MCF 10A (cell line): ENCODE measurements at regions not wholly inside any gene's neighbourhood (a gene's known extent, or its start where the extent isn't known, plus 50 kb on each side); places are given as distances from the start of the nearest gene placed in this dataset.
"Not testable (repeated sequence)": the region's sequence is repeated elsewhere in the genome, so short reads cannot be mapped to it uniquely, and the experiment has no call there.

ENCODE experiments used
- BruUV-seq: library from RNA; stranded (reverse); fragments of 400-500 nt; replicated peaks from 2 replicates; lab custom pipeline; 2021; lab: Mats Ljungman, UMichigan
- CTCF ChIA-PET: fragments of 300-600 bp; sonication (Branson Sonifier 250); formaldehyde crosslinking; extraction: SDS; loops from one replicate; lab custom pipeline; 2021; ENCODE audit warnings: antibody characterized with exemption, inconsistent platforms; lab: Yijun Ruan, JAX
- POLR2A ChIA-PET: fragments of 300-600, 350-650 bp; sonication (Branson Sonifier 250); formaldehyde crosslinking; extraction: SDS; loops from one replicate; lab custom pipeline; 2020; ENCODE audit warnings: antibody characterized with exemption, inconsistent platforms; lab: Yijun Ruan, JAX
- DNase-seq: peaks from one replicate; pipeline ENCODE4 v3.0.0-alpha.2; 2018; ENCODE audit not compliant: unreplicated experiment
- H3K27ac Mint-ChIP-seq: one replicate; pipeline ENCODE4 v1.8.0; 2022; ENCODE audit warnings: mild to moderate bottlenecking, low read depth, mixed read lengths; ENCODE audit not compliant: unreplicated experiment
- H3K27me3 Mint-ChIP-seq: one replicate; pipeline ENCODE4 v1.8.0; 2022; ENCODE audit warnings: mixed read lengths; ENCODE audit not compliant: insufficient read depth, unreplicated experiment
- H3K36me3 Mint-ChIP-seq: one replicate; pipeline ENCODE4 v1.8.0; 2022; ENCODE audit warnings: mild to moderate bottlenecking, moderate library complexity, mixed read lengths; ENCODE audit not compliant: insufficient read depth, unreplicated experiment
- H3K4me1 Mint-ChIP-seq: one replicate; pipeline ENCODE4 v1.8.0; 2022; ENCODE audit warnings: mixed read lengths; ENCODE audit not compliant: insufficient read depth, unreplicated experiment
- H3K4me3 Mint-ChIP-seq: one replicate; pipeline ENCODE4 v1.8.0; 2022; ENCODE audit warnings: mild to moderate bottlenecking, moderate library complexity, mixed read lengths; ENCODE audit not compliant: unreplicated experiment
- H3K9me3 Mint-ChIP-seq: one replicate; pipeline ENCODE4 v1.8.0; 2022; ENCODE audit warnings: mixed read lengths; ENCODE audit not compliant: unreplicated experiment
- CTCF ChIP-seq: fragments of 200-600 bp; IDR thresholded peaks from one replicate; pipeline ENCODE4 v1.8.0; 2022; ENCODE audit warnings: antibody characterized with exemption, mild to moderate bottlenecking; ENCODE audit not compliant: unreplicated experiment
- intact Hi-C: fragments of 100-400 bp; cut with micrococcal nuclease; formaldehyde crosslinking; loops from 2 replicates; pipeline ENCODE4 v1.14.1; 2022

GRCh38 chr2:128513116-128513960, 194.7 kb upstream of the HS6ST1 start:
- POLR2A ChIA-PET, result interaction anchor here (0.7 kb wide), 1 partner anchor 74 kb away, joined by 3 read pairs; no protein-coding TSS in a partner anchor
- Mint-ChIP-seq H3K4me3 (no peak overlapping the region), H3K36me3 (no peaks in the 10 kb centered on the region), H3K4me1 (no peaks in the 10 kb centered on the region), H3K27ac (no peak overlapping the region), H3K9me3 (peaks cover 12% of the 10 kb centered on the region), H3K27me3 (no peaks in the 10 kb centered on the region)
- DNase-seq, result no peak
- intact Hi-C loops, result no loop called here
- BruUV-seq, result no TSS peak
- no peak for TF ChIP-seq CTCF
- CTCF ChIA-PET, result no interaction called here

GRCh38 chr2:128513961-128514283, 195.3 kb upstream of the HS6ST1 start:
- no peak overlapping the region for H3K27ac Mint-ChIP-seq
- no peak overlapping the region for H3K4me3 Mint-ChIP-seq
- BruUV-seq, result no TSS peak
- intact Hi-C loops, result no loop called here
- ChIA-PET POLR2A (interaction anchor here (0.7 kb wide), 1 partner anchor 73 kb away, joined by 3 read pairs; no protein-coding TSS in a partner anchor), CTCF (no interaction called here)
- no peaks in the 10 kb centered on the region for H3K4me1 Mint-ChIP-seq
- no peak for TF ChIP-seq CTCF
- DNase-seq, result no peak
- H3K27me3 Mint-ChIP-seq, result no peaks in the 10 kb centered on the region
- H3K36me3 Mint-ChIP-seq, result no peaks in the 10 kb centered on the region
- H3K9me3 Mint-ChIP-seq, result peaks cover 12% of the 10 kb centered on the region

GRCh38 chr2:128514555-128514955, 195.9 kb upstream of the HS6ST1 start:
- CTCF ChIA-PET, result interaction anchor here (0.7 kb wide), 1 partner anchor 89 kb away, joined by 3 read pairs; no protein-coding TSS in a partner anchor
- DNase-seq, result no peak
- no peaks in the 10 kb centered on the region for H3K27me3 Mint-ChIP-seq
- no peaks in the 10 kb centered on the region for H3K4me1 Mint-ChIP-seq
- BruUV-seq, result no TSS peak
- intact Hi-C loops, result no loop called here
- no peak overlapping the region for H3K27ac Mint-ChIP-seq
- H3K4me3 Mint-ChIP-seq, result no peak overlapping the region
- POLR2A ChIA-PET, result no interaction called here
- TF ChIP-seq CTCF, result no peak
- peaks cover 12% of the 10 kb centered on the region for H3K9me3 Mint-ChIP-seq
- H3K36me3 Mint-ChIP-seq, result no peaks in the 10 kb centered on the region

- ChIA-PET POLR2A (no interaction called here), CTCF (no interaction called here)
- intact Hi-C loops, result no loop called here
- H3K4me1 Mint-ChIP-seq, result no peaks in the 10 kb centered on the region
- H3K27ac Mint-ChIP-seq, result no peak overlapping the region
- TF ChIP-seq CTCF, result no peak
- BruUV-seq, result no TSS peak
- H3K27me3 Mint-ChIP-seq, result no peaks in the 10 kb centered on the region
- DNase-seq, result no peak
- H3K4me3 Mint-ChIP-seq, result no peak overlapping the region
- H3K9me3 Mint-ChIP-seq, result peaks cover 12% of the 10 kb centered on the region
- no peaks in the 10 kb centered on the region for H3K36me3 Mint-ChIP-seq
Observed at GRCh38 chr2:128516938-128517337, 198.3 kb upstream of the HS6ST1 start.

- CTCF ChIA-PET, H3K4me1 Mint-ChIP-seq, BruUV-seq, H3K27ac Mint-ChIP-seq, H3K4me3 Mint-ChIP-seq, DNase-seq, H3K36me3 Mint-ChIP-seq, H3K9me3 Mint-ChIP-seq, H3K27me3 Mint-ChIP-seq, intact Hi-C loops, POLR2A ChIA-PET: not testable (repeated sequence)
Observed at GRCh38 chr2:128519028-128519427, 200.4 kb upstream of the HS6ST1 start.
